Upper lobe of right lung (tissue), 1 donor: ENCODE measurements at regions not wholly inside any gene's neighbourhood (a gene's known extent, or its start where the extent isn't known, plus 50 kb on each side); places are given as distances from the start of the nearest gene placed in this dataset.

Source experiments
- ATAC-seq: fragments of 200-7000 bp; cut with Tn5 transposase; one replicate; pipeline ENCODE4 v1.9.1; 2020; ENCODE audit warnings: mild to moderate bottlenecking, moderate library complexity
- DNase-seq: peaks from one replicate; pipeline ENCODE4 v3.0.0-alpha.2; 2020
- H3K27ac ChIP-seq: fragments of 200-600 bp; one replicate; pipeline ENCODE4 v1.8.0; 2022
- H3K27me3 ChIP-seq: fragments of 200-600 bp; one replicate; pipeline ENCODE4 v1.8.0; 2022; ENCODE audit warnings: mild to moderate bottlenecking
- H3K36me3 ChIP-seq: fragments of 200-600 bp; one replicate; pipeline ENCODE4 v1.8.0; 2022
- H3K4me1 ChIP-seq: fragments of 200-600 bp; one replicate; pipeline ENCODE4 v1.8.0; 2022
- H3K4me3 ChIP-seq: fragments of 200-600 bp; one replicate; pipeline ENCODE4 v1.8.0; 2022; ENCODE audit warnings: mild to moderate bottlenecking
- H3K9me3 ChIP-seq: fragments of 200-600 bp; one replicate; pipeline ENCODE4 v1.8.0; 2022
- intact Hi-C: fragments of 100-400 bp; cut with DNase I; formaldehyde crosslinking; loops from one replicate; pipeline ENCODE4 v1.11.0; 2022
- TF ChIP-seq, protein P1 (sequence below): fragments of 200-600 bp; IDR thresholded peaks from one replicate; pipeline ENCODE4 v1.8.0; 2022; ENCODE audit warnings: antibody characterized with exemption
- donor health status: DM: no; HTN: yes; CAD: no; lungs with severe emphysema.

DNA sequence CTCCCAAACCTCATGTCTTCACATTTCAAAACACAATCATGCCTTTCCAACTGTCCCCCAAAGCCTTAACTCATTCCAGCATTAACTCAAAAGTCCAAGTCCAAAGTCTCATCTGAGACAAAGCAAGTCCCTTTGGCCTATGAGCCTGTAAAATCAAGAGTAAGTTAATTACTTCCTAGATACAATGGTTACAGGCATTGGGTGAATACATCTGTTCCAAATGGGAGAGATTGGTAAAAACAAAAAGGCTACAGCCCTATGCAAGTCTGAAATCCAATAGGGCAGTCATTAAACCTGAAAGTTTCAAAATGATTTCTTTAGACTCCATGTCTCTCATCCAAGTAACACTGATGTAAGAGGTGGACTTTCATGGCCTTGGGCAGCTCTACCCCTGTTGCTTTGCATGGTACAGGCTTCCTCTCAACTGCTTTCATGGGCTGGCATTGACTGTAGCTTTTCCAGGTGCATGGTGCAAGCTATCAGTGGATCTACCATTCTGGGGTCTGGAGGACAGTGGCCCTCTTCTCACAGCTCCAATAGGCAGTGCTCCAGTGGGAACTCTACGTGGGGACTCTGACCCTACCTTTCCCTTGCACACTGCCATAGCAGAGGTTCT is 55.0 kb upstream of the PLSCR4 start:
- H3K36me3 ChIP-seq: no peaks in the 10 kb centered on the region
- H3K27ac ChIP-seq: no peak overlapping the region
- intact Hi-C loops: no loop called here
- no peak overlapping the region for H3K4me3 ChIP-seq
- ATAC-seq: no peak
- DNase-seq: no peak
- H3K4me1 ChIP-seq: peaks cover 22% of the 10 kb centered on the region
- H3K27me3 ChIP-seq: no peaks in the 10 kb centered on the region
- TF ChIP-seq, protein P1, sequence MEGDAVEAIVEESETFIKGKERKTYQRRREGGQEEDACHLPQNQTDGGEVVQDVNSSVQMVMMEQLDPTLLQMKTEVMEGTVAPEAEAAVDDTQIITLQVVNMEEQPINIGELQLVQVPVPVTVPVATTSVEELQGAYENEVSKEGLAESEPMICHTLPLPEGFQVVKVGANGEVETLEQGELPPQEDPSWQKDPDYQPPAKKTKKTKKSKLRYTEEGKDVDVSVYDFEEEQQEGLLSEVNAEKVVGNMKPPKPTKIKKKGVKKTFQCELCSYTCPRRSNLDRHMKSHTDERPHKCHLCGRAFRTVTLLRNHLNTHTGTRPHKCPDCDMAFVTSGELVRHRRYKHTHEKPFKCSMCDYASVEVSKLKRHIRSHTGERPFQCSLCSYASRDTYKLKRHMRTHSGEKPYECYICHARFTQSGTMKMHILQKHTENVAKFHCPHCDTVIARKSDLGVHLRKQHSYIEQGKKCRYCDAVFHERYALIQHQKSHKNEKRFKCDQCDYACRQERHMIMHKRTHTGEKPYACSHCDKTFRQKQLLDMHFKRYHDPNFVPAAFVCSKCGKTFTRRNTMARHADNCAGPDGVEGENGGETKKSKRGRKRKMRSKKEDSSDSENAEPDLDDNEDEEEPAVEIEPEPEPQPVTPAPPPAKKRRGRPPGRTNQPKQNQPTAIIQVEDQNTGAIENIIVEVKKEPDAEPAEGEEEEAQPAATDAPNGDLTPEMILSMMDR: no peak
- no peaks in the 10 kb centered on the region for H3K9me3 ChIP-seq

DNA sequence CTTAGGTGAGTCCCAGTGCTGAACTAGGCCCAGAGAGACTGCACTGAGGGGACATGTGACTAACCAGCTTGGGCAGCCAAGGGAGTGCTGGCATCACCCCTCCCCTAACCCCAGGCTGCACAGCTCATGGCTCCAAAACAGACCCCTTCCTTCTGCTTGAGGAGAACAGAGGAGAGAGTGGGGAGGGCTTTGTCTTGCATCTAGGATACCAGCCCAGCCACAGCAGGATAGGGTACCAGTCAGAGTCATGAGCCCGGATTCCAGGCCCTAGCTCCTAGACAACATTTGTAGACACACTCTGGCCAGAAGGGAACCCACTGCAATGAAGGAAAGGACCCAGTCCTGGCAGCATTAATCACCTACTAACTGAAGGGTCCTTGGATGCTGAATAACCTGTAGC is 49.9 kb upstream of the PLSCR4 start:
- Histone ChIP-seq H3K9me3 (no peaks in the 10 kb centered on the region), H3K27me3 (no peaks in the 10 kb centered on the region), H3K4me3 (no peak overlapping the region), H3K27ac (no peak overlapping the region), H3K36me3 (no peaks in the 10 kb centered on the region), H3K4me1 (no peaks in the 10 kb centered on the region)
- no peak for DNase-seq
- ATAC-seq: no peak
- TF ChIP-seq, protein P1: no peak
- intact Hi-C loops: no loop called here
